Activated CD4-positive, alpha-beta T cell treated with anti-CD3 and anti-CD28 coated beads, Interleukin-10, Interleukin-2, amounts not matched to agents 100 ng/mL and 50 ng/mL, durations not matched to agents 16 hours and 8 hours (primary cell): ENCODE measurements at regions not wholly inside any gene's neighbourhood (a gene's known extent, or its start where the extent isn't known, plus 50 kb on each side); places are given as distances from the start of the nearest gene placed in this dataset.

Experiments used
- DNase-seq: peaks from one replicate; pipeline ENCODE4 v3.0.0-alpha.2; 2020

- no peak for DNase-seq
These were observed 57.5 kb downstream of the OSR1 start for GRCh38 chr2:19300961-19301360.

- DNase-seq = no peak
These were observed 58.9 kb downstream of the OSR1 start for GRCh38 chr2:19299522-19299921.

GRCh38 chr2:19299032-19299431, 59.4 kb downstream of the OSR1 start:
- no peak for DNase-seq

GRCh38 chr2:19297716-19298115, 60.7 kb downstream of the OSR1 start:
- no peak for DNase-seq

- no peak for DNase-seq
These were observed 62.4 kb downstream of the OSR1 start for GRCh38 chr2:19295998-19296502.

- no peak for DNase-seq
These were observed 66.4 kb downstream of the OSR1 start for GRCh38 chr2:19292007-19292406.

GRCh38 chr2:19288291-19288690, 70.1 kb downstream of the OSR1 start:
- no peak for DNase-seq

- no peak for DNase-seq
These were observed 71.1 kb downstream of the OSR1 start for GRCh38 chr2:19287324-19287723.

- no peak for DNase-seq
These were observed 76.1 kb downstream of the OSR1 start for GRCh38 chr2:19282305-19282704.

- no peak for DNase-seq
These were observed 84.0 kb downstream of the OSR1 start for GRCh38 chr2:19274439-19274838.

- no peak for DNase-seq
These were observed 85.4 kb downstream of the OSR1 start for GRCh38 chr2:19272941-19273470.

GRCh38 chr2:19272039-19272438, 86.4 kb downstream of the OSR1 start:
- DNase-seq = no peak

- DNase-seq = no peak
These were observed 93.6 kb downstream of the OSR1 start for GRCh38 chr2:19264852-19265251.

GRCh38 chr2:19262150-19262549, 96.3 kb downstream of the OSR1 start:
- no peak for DNase-seq

GRCh38 chr2:19261061-19261460, 97.4 kb downstream of the OSR1 start:
- no peak for DNase-seq

GRCh38 chr2:19256121-19256601, 102.3 kb downstream of the OSR1 start:
- DNase-seq = no peak

GRCh38 chr2:19255481-19255880, 102.9 kb downstream of the OSR1 start:
- DNase-seq = no peak

- no peak for DNase-seq
These were observed 106.9 kb downstream of the OSR1 start for GRCh38 chr2:19251554-19251953.

GRCh38 chr2:19250906-19251305, 107.5 kb downstream of the OSR1 start:
- DNase-seq = no peak

GRCh38 chr2:19247186-19247585, 111.2 kb downstream of the OSR1 start:
- DNase-seq = no peak

- DNase-seq = no peak
These were observed 111.9 kb downstream of the OSR1 start for GRCh38 chr2:19246496-19246895.

- no peak for DNase-seq
These were observed 113.7 kb downstream of the OSR1 start for GRCh38 chr2:19244460-19245363.

- DNase-seq = no peak
These were observed 119.9 kb downstream of the OSR1 start for GRCh38 chr2:19238440-19239060.

- no peak for DNase-seq
These were observed 123.1 kb downstream of the OSR1 start for GRCh38 chr2:19235308-19235707.
